NCI-H1417 treated with DMSO at 0.1 percent for 48 hours (cell line): ENCODE measurements at regions not wholly inside any gene's neighbourhood (a gene's known extent, or its start where the extent isn't known, plus 50 kb on each side); places are given as distances from the start of the nearest gene placed in this dataset.
A peak's percentile ranks its signal among the peaks of the same experiment; 100 is the strongest.

ENCODE experiments used
- DNase-seq: peaks from one replicate; lab custom pipeline; 2025; lab: John Stamatoyannopoulos, UW

GRCh38 chr6:67663105-67663895 is 971.8 kb upstream of the ADGRB3 start:
- no peak for DNase-seq

DNA sequence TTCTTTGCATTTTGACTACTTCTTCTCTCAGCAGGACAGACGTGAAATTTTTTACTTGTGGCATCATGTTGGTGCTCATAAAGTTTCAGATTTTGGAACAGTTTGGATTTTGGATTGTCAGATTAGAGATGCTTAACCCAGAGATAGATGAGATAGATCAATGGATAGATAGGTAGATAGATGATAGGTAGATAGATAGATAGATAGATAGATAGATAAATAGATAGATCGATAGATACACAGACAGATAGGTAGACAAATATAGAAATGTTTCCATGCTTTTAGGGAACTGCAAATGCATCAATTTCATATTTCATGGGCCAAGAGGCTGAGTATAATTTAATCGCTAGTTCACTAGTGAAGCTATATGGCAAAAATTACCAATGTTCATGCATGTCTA is 981.5 kb upstream of the ADGRB3 start:
- DNase-seq: no peak

- DNase-seq: no peak
Observed at GRCh38 chr6:67646550-67646949, 988.5 kb upstream of the ADGRB3 start.

GRCh38 chr6:67643281-67643680 is 991.8 kb upstream of the ADGRB3 start:
- no peak for DNase-seq

GRCh38 chr6:67642582-67642981 is 992.5 kb upstream of the ADGRB3 start:
- DNase-seq: no peak

GRCh38 chr6:67640484-67640883 is 994.6 kb upstream of the ADGRB3 start:
- no peak for DNase-seq

DNA sequence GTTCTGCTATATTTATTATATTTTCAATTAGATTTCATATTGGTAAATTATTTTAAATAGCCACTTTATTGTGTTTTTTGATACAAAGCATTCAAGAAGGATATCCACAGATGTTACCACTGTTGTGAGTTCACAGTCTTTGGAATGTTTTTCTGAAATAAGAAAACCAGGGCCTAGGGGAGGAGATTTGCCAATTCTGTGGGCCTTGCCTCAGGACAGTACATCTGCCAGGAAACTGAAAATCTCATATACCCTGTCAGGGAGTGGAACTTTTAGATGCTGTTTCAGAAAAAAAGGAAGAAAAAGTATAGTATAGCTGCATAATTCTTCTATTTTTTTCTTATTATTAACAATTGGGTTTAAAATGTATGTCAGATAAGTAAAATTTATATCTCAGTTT is 995.9 kb upstream of the ADGRB3 start:
- DNase-seq: no peak

GRCh38 chr6:67634199-67634598 is 1000.9 kb upstream of the ADGRB3 start:
- no peak for DNase-seq

DNA sequence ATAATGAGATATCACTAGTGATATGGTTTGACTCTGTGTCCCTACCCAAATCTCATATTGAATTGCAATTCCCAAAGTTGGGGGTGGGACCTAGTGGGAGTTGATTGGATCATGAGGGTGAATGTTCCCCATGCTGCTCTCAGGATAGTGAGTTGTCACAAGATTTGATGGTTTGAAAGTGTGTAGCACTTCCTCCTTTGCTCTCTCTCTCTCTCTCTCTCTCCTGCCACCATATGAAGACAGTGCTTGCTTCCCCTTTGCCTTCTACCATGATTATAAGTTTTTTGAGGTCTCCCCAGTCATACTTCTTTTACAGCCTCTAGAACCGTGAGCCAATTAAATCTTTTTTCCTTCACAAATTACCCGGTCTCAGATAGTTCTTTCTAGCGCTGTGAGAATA is 1002.0 kb upstream of the ADGRB3 start:
- DNase-seq: no peak

- DNase-seq: no peak
Observed at GRCh38 chr6:67630146-67630545, 1004.9 kb upstream of the ADGRB3 start.

DNA sequence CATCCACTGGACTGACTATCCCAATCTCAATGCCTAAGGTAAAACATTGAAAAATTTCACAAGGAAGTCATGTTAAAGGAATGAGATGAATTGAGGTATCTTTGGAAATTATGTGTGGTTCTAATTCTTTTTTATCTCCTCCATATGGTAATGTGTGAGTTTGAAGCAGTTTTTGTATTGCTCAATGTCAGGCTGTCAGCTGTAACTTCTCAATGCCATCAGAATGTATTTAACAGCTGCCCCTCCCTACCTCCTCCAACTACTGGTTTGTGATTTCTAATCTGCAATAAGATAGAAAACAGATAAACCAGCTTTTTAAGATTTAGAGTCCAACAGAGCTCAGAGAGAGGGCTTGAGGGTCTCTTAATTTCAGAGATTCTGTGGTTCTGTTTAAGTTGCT is 1005.8 kb upstream of the ADGRB3 start:
- no peak for DNase-seq

- DNase-seq: no peak
Observed at GRCh38 chr6:67615796-67616195, 1019.3 kb upstream of the ADGRB3 start.

DNA sequence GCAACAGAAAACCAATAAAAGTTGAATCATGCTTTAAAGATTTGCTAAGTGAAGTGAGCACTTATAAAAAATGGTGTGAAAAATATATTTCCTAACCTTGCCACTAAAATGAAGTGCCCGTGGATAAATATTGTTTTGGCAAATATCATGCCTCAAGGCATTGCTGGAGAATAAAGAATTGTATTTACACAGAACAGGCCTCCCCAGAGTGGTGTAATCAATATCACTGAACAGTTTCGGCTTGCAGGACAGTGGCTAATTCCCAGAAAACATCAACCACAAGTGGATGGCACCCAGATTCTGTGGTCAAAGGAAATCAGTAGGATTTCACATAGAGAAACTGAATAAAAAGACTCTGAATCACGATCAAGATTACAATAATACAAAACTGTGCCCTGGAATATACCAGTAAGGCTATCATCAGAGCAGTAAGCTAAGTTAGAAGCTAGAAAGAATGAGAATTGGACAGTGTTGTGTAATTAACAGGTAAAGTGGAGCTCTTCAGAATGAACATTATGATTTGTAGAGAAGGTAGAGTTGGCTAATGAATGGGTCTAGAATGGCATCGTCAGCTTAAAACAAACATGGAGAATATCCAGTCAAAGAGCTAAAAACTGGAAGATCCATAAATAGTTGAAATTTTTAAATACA is 1026.9 kb upstream of the ADGRB3 start:
- DNase-seq: no peak

- DNase-seq: peak; percentile 74
Observed at GRCh38 chr6:67606906-67607828, 1027.9 kb upstream of the ADGRB3 start.

- DNase-seq: no peak
Observed at GRCh38 chr6:67594366-67594765, 1040.7 kb upstream of the ADGRB3 start.

- DNase-seq: no peak
Observed at GRCh38 chr6:67593247-67593646, 1041.8 kb upstream of the ADGRB3 start.

- DNase-seq: no peak
Observed at GRCh38 chr6:67591910-67592309, 1043.2 kb upstream of the ADGRB3 start.

DNA sequence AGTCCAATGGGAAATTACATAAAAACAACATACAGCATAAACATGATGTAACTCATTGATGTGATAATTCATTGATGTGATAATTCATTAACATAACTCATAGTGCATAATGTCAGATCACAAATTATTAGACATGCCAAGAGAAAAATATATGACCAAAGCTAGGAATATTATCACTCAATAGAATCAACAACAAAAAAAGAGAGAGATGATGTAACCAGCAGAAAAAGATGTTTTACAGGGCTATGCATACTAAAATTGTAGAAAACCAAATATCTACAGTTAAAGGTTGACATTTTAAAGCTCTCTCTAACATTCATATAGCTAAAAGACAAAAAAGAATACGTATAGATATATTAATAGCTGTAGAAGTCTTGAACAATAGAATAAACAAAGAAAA is 1067.2 kb upstream of the ADGRB3 start:
- DNase-seq: no peak

GRCh38 chr6:67563671-67564070 is 1071.4 kb upstream of the ADGRB3 start:
- DNase-seq: no peak

DNA sequence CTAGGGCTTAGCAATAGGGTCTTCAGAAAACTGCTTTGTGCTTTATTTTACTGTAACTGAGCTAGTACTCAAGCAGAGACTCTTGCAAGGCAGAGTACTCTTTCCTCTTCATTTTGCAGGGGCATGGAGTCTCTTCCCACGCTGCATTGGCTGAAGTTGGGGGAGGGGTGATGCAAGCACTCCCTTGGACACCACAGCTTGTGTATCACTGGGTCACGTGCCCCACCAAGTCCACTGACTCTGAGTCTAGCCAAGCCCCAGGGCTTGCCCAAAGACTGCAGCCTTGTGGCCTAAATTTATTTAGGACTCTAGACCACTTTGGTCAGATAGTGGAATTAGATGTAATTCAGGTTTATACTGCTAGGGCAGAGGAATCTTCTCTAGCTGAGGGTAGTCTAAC is 1075.0 kb upstream of the ADGRB3 start:
- no peak for DNase-seq

- DNase-seq: no peak
Observed at GRCh38 chr6:67558985-67559384, 1076.1 kb upstream of the ADGRB3 start.

- DNase-seq: no peak
Observed at GRCh38 chr6:67544851-67545452, 1090.1 kb upstream of the ADGRB3 start.
